ENCODE measurements at regions not wholly inside any gene's neighbourhood (a gene's known extent, or its start where the extent isn't known, plus 50 kb on each side); places are given as distances from the start of the nearest gene placed in this dataset.

- DNase-seq (ENCODE audit: extremely low read depth in 1 of 11, low read depth in 9 of 11, low spot score in 4 of 11) = no peak
Measured at GRCh38 chr3:46146548-46146947, 61.6 kb downstream of the CCR1 start.

GRCh38 chr3:46146021-46146420 is 62.1 kb downstream of the CCR1 start:
- no peak for DNase-seq (ENCODE audit: extremely low read depth in 1 of 11, low read depth in 9 of 11, low spot score in 4 of 11)

GRCh38 chr3:46145147-46145546 is 63.0 kb downstream of the CCR1 start:
- no peak for DNase-seq (ENCODE audit: extremely low read depth in 1 of 11, low read depth in 9 of 11, low spot score in 4 of 11)

- DNase-seq (ENCODE audit: extremely low read depth in 1 of 11, low read depth in 9 of 11, low spot score in 4 of 11) = no peak
Measured at GRCh38 chr3:46143951-46144473, 64.1 kb downstream of the CCR1 start.

- DNase-seq (ENCODE audit: extremely low read depth in 1 of 11, low read depth in 9 of 11, low spot score in 4 of 11) = no peak
Measured at GRCh38 chr3:46141813-46142212, 66.3 kb downstream of the CCR1 start.

- DNase-seq (ENCODE audit: extremely low read depth in 1 of 11, low read depth in 9 of 11, low spot score in 4 of 11) = no peak
Measured at GRCh38 chr3:46138581-46138980, 69.5 kb downstream of the CCR1 start.

- no peak for DNase-seq (ENCODE audit: extremely low read depth in 1 of 11, low read depth in 9 of 11, low spot score in 4 of 11)
Measured at GRCh38 chr3:46135475-46135874, 72.6 kb downstream of the CCR1 start.

GRCh38 chr3:46133285-46133684 is 74.8 kb downstream of the CCR1 start:
- DNase-seq (ENCODE audit: extremely low read depth in 1 of 11, low read depth in 9 of 11, low spot score in 4 of 11) = no peak

- DNase-seq (ENCODE audit: extremely low read depth in 1 of 11, low read depth in 9 of 11, low spot score in 4 of 11) = no peak
Measured at GRCh38 chr3:46132565-46132964, 75.5 kb downstream of the CCR1 start.

- no peak for DNase-seq (ENCODE audit: extremely low read depth in 1 of 11, low read depth in 9 of 11, low spot score in 4 of 11)
Measured at GRCh38 chr3:46131884-46132450, 76.1 kb downstream of the CCR1 start.

- DNase-seq (ENCODE audit: extremely low read depth in 1 of 11, low read depth in 9 of 11, low spot score in 4 of 11) = no peak
Measured at GRCh38 chr3:46130631-46131310, 77.3 kb downstream of the CCR1 start.

GRCh38 chr3:46129588-46130272 is 78.4 kb downstream of the CCR1 start:
- no peak for DNase-seq (ENCODE audit: extremely low read depth in 1 of 11, low read depth in 9 of 11, low spot score in 4 of 11)

GRCh38 chr3:46127503-46127902 is 80.6 kb downstream of the CCR1 start:
- no peak for DNase-seq (ENCODE audit: extremely low read depth in 1 of 11, low read depth in 9 of 11, low spot score in 4 of 11)

GRCh38 chr3:46124216-46125177 is 83.6 kb downstream of the CCR1 start:
- peak in 5 of 11 donors; percentile 3 to 21 (median 17) for DNase-seq (ENCODE audit: extremely low read depth in 1 of 11, low read depth in 9 of 11, low spot score in 4 of 11)

GRCh38 chr3:46123646-46124045 is 84.5 kb downstream of the CCR1 start:
- no peak for DNase-seq (ENCODE audit: extremely low read depth in 1 of 11, low read depth in 9 of 11, low spot score in 4 of 11)

GRCh38 chr3:46122091-46122490 is 86.0 kb downstream of the CCR1 start:
- DNase-seq (ENCODE audit: extremely low read depth in 1 of 11, low read depth in 9 of 11, low spot score in 4 of 11) = no peak

- DNase-seq (ENCODE audit: extremely low read depth in 1 of 11, low read depth in 9 of 11, low spot score in 4 of 11) = no peak
Measured at GRCh38 chr3:46120983-46121382, 87.1 kb downstream of the CCR1 start.

GRCh38 chr3:46119709-46120498 is 88.2 kb downstream of the CCR1 start:
- DNase-seq (ENCODE audit: extremely low read depth in 1 of 11, low read depth in 9 of 11, low spot score in 4 of 11) = no peak

Data from renal cortex interstitium (tissue), 11 donors.